A673 (cell line): ENCODE measurements at regions not wholly inside any gene's neighbourhood (a gene's known extent, or its start where the extent isn't known, plus 50 kb on each side); places are given as distances from the start of the nearest gene placed in this dataset.

Experiments used
- BruUV-seq: library from RNA; stranded (reverse); fragments of 400-500 nt; replicated peaks from 2 replicates; lab custom pipeline; 2021; lab: Mats Ljungman, UMichigan
- CTCF ChIA-PET: fragments of 300-600 bp; sonication (Branson Sonifier 250); formaldehyde crosslinking; loops from one replicate; lab custom pipeline; 2022; ENCODE audit warnings: antibody characterized with exemption; lab: Charles Lee
- POLR2A ChIA-PET: fragments of 300-600 bp; sonication (Branson Sonifier 250); formaldehyde crosslinking; loops from one replicate; lab custom pipeline; 2022; ENCODE audit warnings: antibody characterized with exemption; ENCODE audit not compliant: low non-redundant PET; lab: Charles Lee
- DNase-seq: peaks from one replicate; pipeline ENCODE4 v3.0.0-alpha.2; 2015; ENCODE audit warnings: low spot score
- H3K27ac ChIP-seq: fragments of 200-600 bp; sonication (generic); 2 replicates; pipeline ENCODE4 v1.5.1; 2016; ENCODE audit warnings: mixed run types, low read depth, mild to moderate bottlenecking, mixed read lengths, antibody characterized with exemption, low read length; ENCODE audit not compliant: poor library complexity, severe bottlenecking
- H3K27me3 ChIP-seq: fragments of 200-600 bp; sonication (generic); replicated peaks from 2 replicates; pipeline ENCODE4 v1.6.1; 2017; ENCODE audit warnings: mixed run types, low read depth, mild to moderate bottlenecking, mixed read lengths, antibody characterized with exemption, low read length; ENCODE audit not compliant: insufficient read depth, poor library complexity
- H3K36me3 ChIP-seq: fragments of 200-600 bp; sonication (generic); 2 replicates; pipeline ENCODE4 v1.6.1; 2016; ENCODE audit warnings: mixed run types, mild to moderate bottlenecking, mixed read lengths, antibody characterized with exemption, low read length; ENCODE audit not compliant: insufficient read depth, poor library complexity, severe bottlenecking
- H3K4me1 ChIP-seq: fragments of 200-600 bp; sonication (generic); 2 replicates; pipeline ENCODE4 v1.6.1; 2017; ENCODE audit warnings: mixed run types, mild to moderate bottlenecking, mixed read lengths, antibody characterized with exemption, low read length; ENCODE audit not compliant: insufficient read depth, poor library complexity, severe bottlenecking
- H3K4me3 ChIP-seq: fragments of 200-600 bp; sonication (generic); 2 replicates; pipeline ENCODE4 v1.5.1; 2016; ENCODE audit warnings: low read depth, mixed run types, mild to moderate bottlenecking, mixed read lengths, low read length; ENCODE audit not compliant: poor library complexity, severe bottlenecking
- H3K9me3 ChIP-seq: fragments of 200-600 bp; sonication (generic); 2 replicates; pipeline ENCODE4 v1.6.1; 2016; ENCODE audit warnings: mixed run types, low read depth, mild to moderate bottlenecking, mixed read lengths, antibody characterized with exemption, low read length; ENCODE audit not compliant: poor library complexity, severe bottlenecking
- EZH2 ChIP-seq: fragments of 200-600 bp; sonication (generic); IDR thresholded peaks from 2 replicates; pipeline ENCODE4 v1.6.1; 2017; ENCODE audit warnings: borderline replicate concordance, low read depth, mild to moderate bottlenecking, mixed read lengths, antibody characterized with exemption, low read length; ENCODE audit not compliant: poor library complexity, severe bottlenecking
- intact Hi-C: fragments of 100-400 bp; cut with micrococcal nuclease; formaldehyde crosslinking; loops from one replicate; pipeline ENCODE4 v1.10.0; 2022; ENCODE audit not compliant: unreplicated experiment
- TF ChIP-seq, protein P1 (sequence below): fragments of 300-800, 200-600 bp; sonication (generic); conservative IDR thresholded peaks from 2 replicates; pipeline ENCODE4 v1.5.1; 2017; ENCODE audit warnings: low read depth, mild to moderate bottlenecking, antibody characterized with exemption, low read length, moderate library complexity, mixed read lengths

- Histone ChIP-seq H3K27ac (no peak overlapping the region), H3K27me3 (no peaks in the 10 kb centered on the region), H3K4me3 (no peak overlapping the region), H3K9me3 (no peaks in the 10 kb centered on the region), H3K4me1 (no peaks in the 10 kb centered on the region), H3K36me3 (no peaks in the 10 kb centered on the region)
- DNase-seq = no peak
- no peak for TF ChIP-seq EZH2
- TF ChIP-seq, protein P1, sequence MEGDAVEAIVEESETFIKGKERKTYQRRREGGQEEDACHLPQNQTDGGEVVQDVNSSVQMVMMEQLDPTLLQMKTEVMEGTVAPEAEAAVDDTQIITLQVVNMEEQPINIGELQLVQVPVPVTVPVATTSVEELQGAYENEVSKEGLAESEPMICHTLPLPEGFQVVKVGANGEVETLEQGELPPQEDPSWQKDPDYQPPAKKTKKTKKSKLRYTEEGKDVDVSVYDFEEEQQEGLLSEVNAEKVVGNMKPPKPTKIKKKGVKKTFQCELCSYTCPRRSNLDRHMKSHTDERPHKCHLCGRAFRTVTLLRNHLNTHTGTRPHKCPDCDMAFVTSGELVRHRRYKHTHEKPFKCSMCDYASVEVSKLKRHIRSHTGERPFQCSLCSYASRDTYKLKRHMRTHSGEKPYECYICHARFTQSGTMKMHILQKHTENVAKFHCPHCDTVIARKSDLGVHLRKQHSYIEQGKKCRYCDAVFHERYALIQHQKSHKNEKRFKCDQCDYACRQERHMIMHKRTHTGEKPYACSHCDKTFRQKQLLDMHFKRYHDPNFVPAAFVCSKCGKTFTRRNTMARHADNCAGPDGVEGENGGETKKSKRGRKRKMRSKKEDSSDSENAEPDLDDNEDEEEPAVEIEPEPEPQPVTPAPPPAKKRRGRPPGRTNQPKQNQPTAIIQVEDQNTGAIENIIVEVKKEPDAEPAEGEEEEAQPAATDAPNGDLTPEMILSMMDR = no peak
- POLR2A ChIA-PET = no interaction called here
- no TSS peak for BruUV-seq
- CTCF ChIA-PET = no interaction called here
- intact Hi-C loops = no loop called here
Observed at GRCh38 chr15:66943456-66944095, 121.8 kb upstream of the SMAD3 start.

GRCh38 chr15:66944121-66944520 lies 121.3 kb upstream of the SMAD3 start:
- no peak overlapping the region for H3K27ac ChIP-seq
- BruUV-seq = no TSS peak
- intact Hi-C loops = no loop called here
- no peaks in the 10 kb centered on the region for H3K4me1 ChIP-seq
- no peak overlapping the region for H3K4me3 ChIP-seq
- TF ChIP-seq, protein P1 = no peak
- no peak for TF ChIP-seq EZH2
- ChIA-PET POLR2A (no interaction called here), CTCF (interaction anchor here (1.2 kb wide), 1 partner anchor 895 kb away, joined by 3 read pairs; no protein-coding TSS in a partner anchor)
- H3K9me3 ChIP-seq = no peaks in the 10 kb centered on the region
- H3K27me3 ChIP-seq = no peaks in the 10 kb centered on the region
- no peaks in the 10 kb centered on the region for H3K36me3 ChIP-seq
- DNase-seq = no peak

DNA sequence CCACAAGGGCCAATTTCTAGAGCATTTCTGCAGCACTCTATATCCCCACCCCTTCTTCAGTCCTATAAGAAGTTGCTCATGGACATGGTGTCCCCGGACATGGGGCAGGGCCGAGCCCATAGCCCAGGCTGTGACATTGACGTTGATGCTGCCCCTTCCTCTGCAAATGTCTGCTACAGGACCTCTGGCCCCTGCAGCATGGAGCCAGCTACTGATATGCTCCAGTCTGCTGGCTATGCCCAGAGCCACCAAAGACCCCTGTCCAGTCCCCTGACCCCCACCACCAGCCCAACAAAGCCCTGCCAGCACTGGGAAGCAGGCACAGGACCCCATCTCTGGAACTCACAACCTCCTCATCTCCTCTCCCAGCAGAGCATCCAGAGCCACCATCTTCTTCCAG lies 120.1 kb upstream of the SMAD3 start:
- Histone ChIP-seq H3K4me1 (no peaks in the 10 kb centered on the region), H3K36me3 (no peaks in the 10 kb centered on the region), H3K27ac (no peak overlapping the region), H3K9me3 (no peaks in the 10 kb centered on the region), H3K27me3 (no peaks in the 10 kb centered on the region), H3K4me3 (no peak overlapping the region)
- TF ChIP-seq, protein P1 = no peak
- TF ChIP-seq EZH2 = no peak
- no TSS peak for BruUV-seq
- POLR2A ChIA-PET = no interaction called here
- no peak for DNase-seq
- intact Hi-C loops = no loop called here
- CTCF ChIA-PET = interaction anchor here (0.7 to 1.2 kb wide), 2 partner anchors 346 to 894 kb away, joined by 3 read pairs; no protein-coding TSS in a partner anchor
